Limb (tissue), 2 donors: ENCODE measurements at regions not wholly inside any gene's neighbourhood (a gene's known extent, or its start where the extent isn't known, plus 50 kb on each side); places are given as distances from the start of the nearest gene placed in this dataset.
"Not testable (repeated sequence)": the region's sequence is repeated elsewhere in the genome, so short reads cannot be mapped to it uniquely, and the experiment has no call there.

Experiments used
- DNase-seq, 2 donors: peaks; one replicate each; pipeline ENCODE4 v3.0.0-alpha.2; 2016; ENCODE audit errors: extremely low spot score in 2 of 2

GRCh38 chr5:94027145-94027544 lies 285.7 kb upstream of the POU5F2 start:
- no peak for DNase-seq

- no peak for DNase-seq
Observed at GRCh38 chr5:94025788-94026473, 284.5 kb upstream of the POU5F2 start.

- DNase-seq, result no peak
Observed at GRCh38 chr5:94024620-94025019, 283.2 kb upstream of the POU5F2 start.

GRCh38 chr5:94024101-94024500 lies 282.7 kb upstream of the POU5F2 start:
- no peak for DNase-seq

- DNase-seq, result no peak
Observed at GRCh38 chr5:94021246-94021645, 279.8 kb upstream of the POU5F2 start.

- DNase-seq, result no peak
Observed at GRCh38 chr5:94017579-94017978, 276.2 kb upstream of the POU5F2 start.

- no peak for DNase-seq
Observed at GRCh38 chr5:94010814-94011213, 269.4 kb upstream of the POU5F2 start.

GRCh38 chr5:94009161-94009560 lies 267.8 kb upstream of the POU5F2 start:
- DNase-seq, result no peak

- no peak for DNase-seq
Observed at GRCh38 chr5:93998951-93999455, 257.6 kb upstream of the POU5F2 start.

GRCh38 chr5:93997562-93997961 lies 256.2 kb upstream of the POU5F2 start:
- no peak for DNase-seq

GRCh38 chr5:93995126-93995621 lies 253.8 kb upstream of the POU5F2 start:
- no peak for DNase-seq

- DNase-seq, result peak in 1 of 2 donors; percentile 17
Observed at GRCh38 chr5:93993161-93993560, 251.8 kb upstream of the POU5F2 start.

- no peak for DNase-seq
Observed at GRCh38 chr5:93990504-93991070, 249.2 kb upstream of the POU5F2 start.

- not testable (repeated sequence) for DNase-seq
Observed at GRCh38 chr5:93985940-93986570, 244.7 kb upstream of the POU5F2 start.

- no peak for DNase-seq
Observed at GRCh38 chr5:93978222-93978621, 236.8 kb upstream of the POU5F2 start.

GRCh38 chr5:93967923-93968322 lies 226.5 kb upstream of the POU5F2 start:
- no peak for DNase-seq

- DNase-seq, result no peak
Observed at GRCh38 chr5:93964421-93964820, 223.0 kb upstream of the POU5F2 start.

- DNase-seq, result no peak
Observed at GRCh38 chr5:93960042-93960441, 218.6 kb upstream of the POU5F2 start.

GRCh38 chr5:93956006-93956405 lies 214.6 kb upstream of the POU5F2 start:
- DNase-seq, result no peak

GRCh38 chr5:93954421-93955069 lies 213.1 kb upstream of the POU5F2 start:
- no peak for DNase-seq

GRCh38 chr5:93953442-93953841 lies 212.0 kb upstream of the POU5F2 start:
- DNase-seq, result no peak

- no peak for DNase-seq
Observed at GRCh38 chr5:93941897-93942296, 200.5 kb upstream of the POU5F2 start.
